Lung (tissue), 11 donors: ENCODE measurements at regions not wholly inside any gene's neighbourhood (a gene's known extent, or its start where the extent isn't known, plus 50 kb on each side); places are given as distances from the start of the nearest gene placed in this dataset.

Experiments
- ATAC-seq: fragments of 200-7000 bp; cut with Tn5 transposase; one replicate; pipeline ENCODE4 v1.9.1; 2020; ENCODE audit warnings: moderate number of reproducible peaks; ENCODE audit not compliant: insufficient read depth, low FRiP score
- DNase-seq, 3 donors: peaks; one replicate each; pipeline ENCODE4 v3.0.0-alpha.2; 2013 to 2017
- H3K27ac ChIP-seq, 2 donors: one replicate each; pipeline ENCODE4 v1.5.1; 2013; ENCODE audit warnings: mild to moderate bottlenecking in 2 of 2, moderate library complexity in 2 of 2, control low read depth in 1 of 2, inconsistent platforms in 1 of 2, low read depth in 1 of 2, low read length in 1 of 2
- H3K27me3 ChIP-seq, 3 donors: one replicate each; pipeline ENCODE4 v1.5.1; 2013; ENCODE audit warnings: low read length in 2 of 3; ENCODE audit not compliant: control insufficient read depth in 3 of 3, insufficient read depth in 3 of 3
- H3K36me3 ChIP-seq, 4 donors: one replicate each; pipeline ENCODE4 v1.5.1; 2013; ENCODE audit warnings: low read length in 4 of 4, mild to moderate bottlenecking in 1 of 4, moderate library complexity in 1 of 4; ENCODE audit not compliant: control insufficient read depth in 4 of 4, insufficient read depth in 4 of 4
- H3K4me1 ChIP-seq, 5 donors: one replicate each; pipeline ENCODE4 v1.5.1; 2013; ENCODE audit warnings: low read length in 5 of 5, mild to moderate bottlenecking in 2 of 5, moderate library complexity in 1 of 5; ENCODE audit not compliant: control insufficient read depth in 5 of 5, insufficient read depth in 5 of 5
- H3K4me3 ChIP-seq: one replicate; pipeline ENCODE4 v1.5.1; 2013; ENCODE audit warnings: mild to moderate bottlenecking, control low read depth, moderate library complexity
- H3K9ac ChIP-seq, 2 donors: one replicate each; pipeline ENCODE4 v1.5.1; 2013; ENCODE audit warnings: low read length in 2 of 2, control low read depth in 1 of 2; ENCODE audit not compliant: insufficient read depth in 1 of 2
- H3K9me3 ChIP-seq, 4 donors: one replicate each; pipeline ENCODE4 v1.5.1; 2013; ENCODE audit warnings: low read length in 3 of 4, mild to moderate bottlenecking in 1 of 4, moderate library complexity in 1 of 4; ENCODE audit not compliant: control insufficient read depth in 4 of 4, insufficient read depth in 3 of 4
- WGBS, 2 donors: extraction: QIAGEN DNeasy Blood & Tissue Kit; methylation state at CpG; one replicate each; pipeline ENCODE4 v1.1.7; 2013; 5-methylcytosine and 5-hydroxymethylcytosine counted together
- TF ChIP-seq, protein P1 (sequence below): IDR thresholded peaks from 2 replicates; pipeline ENCODE4 v1.5.1; 2012; ENCODE audit warnings: mild to moderate bottlenecking; ENCODE audit errors: control extremely low read depth, extremely low read depth
- donor health status: control.
- donor health status: control.
- donor health status: Bipolar disorder and iron deficiency.
- donor health status: healthy.
- donor health status: DM: yes; HTN: yes; CAD: no.

GRCh38 chr15:25182736-25183445, 228.1 kb downstream of the SNRPN start:
- 85 to 86% methylated on average over 14 of the region's 14 CpGs for WGBS, 2 donors
- no peaks in the 10 kb centered on the region for H3K36me3 ChIP-seq
- no peak overlapping the region for H3K9ac ChIP-seq
- H3K27me3 ChIP-seq = no peaks in the 10 kb centered on the region
- no peaks in the 10 kb centered on the region for H3K4me1 ChIP-seq
- no peak for ATAC-seq
- H3K27ac ChIP-seq = no peak overlapping the region
- TF ChIP-seq, protein P1, sequence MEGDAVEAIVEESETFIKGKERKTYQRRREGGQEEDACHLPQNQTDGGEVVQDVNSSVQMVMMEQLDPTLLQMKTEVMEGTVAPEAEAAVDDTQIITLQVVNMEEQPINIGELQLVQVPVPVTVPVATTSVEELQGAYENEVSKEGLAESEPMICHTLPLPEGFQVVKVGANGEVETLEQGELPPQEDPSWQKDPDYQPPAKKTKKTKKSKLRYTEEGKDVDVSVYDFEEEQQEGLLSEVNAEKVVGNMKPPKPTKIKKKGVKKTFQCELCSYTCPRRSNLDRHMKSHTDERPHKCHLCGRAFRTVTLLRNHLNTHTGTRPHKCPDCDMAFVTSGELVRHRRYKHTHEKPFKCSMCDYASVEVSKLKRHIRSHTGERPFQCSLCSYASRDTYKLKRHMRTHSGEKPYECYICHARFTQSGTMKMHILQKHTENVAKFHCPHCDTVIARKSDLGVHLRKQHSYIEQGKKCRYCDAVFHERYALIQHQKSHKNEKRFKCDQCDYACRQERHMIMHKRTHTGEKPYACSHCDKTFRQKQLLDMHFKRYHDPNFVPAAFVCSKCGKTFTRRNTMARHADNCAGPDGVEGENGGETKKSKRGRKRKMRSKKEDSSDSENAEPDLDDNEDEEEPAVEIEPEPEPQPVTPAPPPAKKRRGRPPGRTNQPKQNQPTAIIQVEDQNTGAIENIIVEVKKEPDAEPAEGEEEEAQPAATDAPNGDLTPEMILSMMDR = no peak
- H3K4me3 ChIP-seq = no peak overlapping the region
- DNase-seq = no peak
- peaks cover 0 to 81% (median 0%) of the 10 kb centered on the region in 4 donors for H3K9me3 ChIP-seq

DNA sequence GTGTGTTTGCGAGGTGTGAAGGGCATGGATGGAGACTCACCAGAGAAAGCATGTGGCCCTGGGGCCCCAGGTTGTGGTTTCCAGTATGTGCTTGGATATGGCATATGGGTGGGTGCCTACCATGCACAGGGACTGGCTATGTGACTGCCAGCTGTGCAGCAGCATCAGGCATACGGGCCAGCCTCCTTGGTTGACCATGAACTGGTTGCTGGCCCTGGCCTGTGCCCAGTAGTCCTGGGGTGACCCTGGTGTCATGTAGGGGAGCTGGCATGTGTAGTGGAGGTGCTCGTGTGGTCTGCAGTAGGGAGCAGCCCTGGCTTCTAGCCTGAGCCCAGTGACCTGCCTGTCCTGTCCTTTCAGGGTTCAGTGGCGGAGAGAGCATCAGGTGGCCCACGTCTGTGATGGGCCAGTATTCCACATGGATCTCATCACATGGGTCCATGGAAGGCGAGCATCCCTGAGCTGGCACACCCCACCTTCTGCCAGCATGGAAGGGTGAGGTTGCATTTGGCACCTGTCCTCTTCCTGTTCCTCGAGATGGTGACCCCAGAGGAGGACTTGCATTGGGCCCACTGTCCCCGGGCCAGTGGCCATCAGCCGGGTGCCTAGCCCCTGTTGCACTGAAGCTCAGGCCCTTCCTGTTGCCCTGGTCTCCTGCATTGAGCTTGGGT, 228.9 kb downstream of the SNRPN start:
- Histone ChIP-seq H3K27me3 (no peaks in the 10 kb centered on the region), H3K9ac (no peak overlapping the region), H3K4me3 (no peak overlapping the region), H3K4me1 (no peaks in the 10 kb centered on the region), H3K9me3 (peaks cover 0 to 81% (median 0%) of the 10 kb centered on the region in 4 donors), H3K36me3 (no peaks in the 10 kb centered on the region), H3K27ac (no peak overlapping the region)
- DNase-seq = no peak
- WGBS, 2 donors = 73 to 79% methylated on average over 9 of the region's 9 CpGs
- no peak for ATAC-seq
- TF ChIP-seq, protein P1 = no peak

GRCh38 chr15:25184356-25185155, 229.8 kb downstream of the SNRPN start:
- 85 to 88% methylated on average over 12 of the region's 12 CpGs for WGBS, 2 donors
- Histone ChIP-seq H3K4me1 (no peaks in the 10 kb centered on the region), H3K9ac (no peak overlapping the region), H3K27ac (no peak overlapping the region), H3K9me3 (peaks cover 0 to 78% (median 0%) of the 10 kb centered on the region in 4 donors), H3K27me3 (no peaks in the 10 kb centered on the region), H3K4me3 (no peak overlapping the region), H3K36me3 (no peaks in the 10 kb centered on the region)
- DNase-seq = peak in 1 of 3 donors; percentile 1
- no peak for ATAC-seq
- TF ChIP-seq, protein P1 = no peak
